KMS-11 (cell line): ENCODE measurements at regions not wholly inside any gene's neighbourhood (a gene's known extent, or its start where the extent isn't known, plus 50 kb on each side); places are given as distances from the start of the nearest gene placed in this dataset.

Source experiments
- H2AFZ ChIP-seq: fragments of 200-600 bp; sonication (generic); 2 replicates; pipeline ENCODE4 v1.6.1; 2016; ENCODE audit warnings: antibody characterized with exemption, mixed run types, low read depth
- H3K27ac ChIP-seq: fragments of 200-600 bp; sonication (generic); 2 replicates; pipeline ENCODE4 v1.6.1; 2016; ENCODE audit warnings: mild to moderate bottlenecking, mixed run types
- H3K27me3 ChIP-seq: fragments of 200-600 bp; sonication (generic); 2 replicates; pipeline ENCODE4 v1.6.1; 2017; ENCODE audit warnings: mild to moderate bottlenecking, low read depth, mixed run types, moderate library complexity; ENCODE audit not compliant: insufficient read depth
- H3K36me3 ChIP-seq: fragments of 200-600 bp; sonication (generic); 2 replicates; pipeline ENCODE4 v1.6.1; 2017; ENCODE audit warnings: mild to moderate bottlenecking, mixed run types; ENCODE audit not compliant: insufficient read depth
- H3K4me1 ChIP-seq: fragments of 200-600 bp; sonication (generic); 2 replicates; pipeline ENCODE4 v1.6.1; 2016; ENCODE audit warnings: mild to moderate bottlenecking, low read depth, mixed run types; ENCODE audit not compliant: poor library complexity, severe bottlenecking
- H3K4me2 ChIP-seq: fragments of 200-600 bp; sonication (generic); 2 replicates; pipeline ENCODE4 v1.7.0; 2016; ENCODE audit warnings: mild to moderate bottlenecking, mixed run types
- H3K4me3 ChIP-seq: fragments of 200-600 bp; sonication (generic); IDR thresholded peaks from 2 replicates; pipeline ENCODE4 v1.6.1; 2017; ENCODE audit warnings: low read depth, low read length, mixed read lengths; ENCODE audit not compliant: insufficient read depth
- H3K79me2 ChIP-seq: fragments of 200-600 bp; sonication (generic); 2 replicates; pipeline ENCODE4 v1.6.1; 2016; ENCODE audit warnings: low read depth, mixed run types; ENCODE audit not compliant: insufficient read depth
- H3K9ac ChIP-seq: fragments of 200-600 bp; sonication (generic); 2 replicates; pipeline ENCODE4 v1.6.1; 2016; ENCODE audit warnings: mild to moderate bottlenecking, mixed run types
- H4K20me1 ChIP-seq: fragments of 200-600 bp; sonication (generic); 2 replicates; pipeline ENCODE4 v1.6.1; 2016; ENCODE audit warnings: mild to moderate bottlenecking, mixed run types; ENCODE audit not compliant: insufficient read depth
- CTCF ChIP-seq: fragments of 200-600 bp; sonication (generic); conservative IDR thresholded peaks from 2 replicates; pipeline ENCODE4 v1.6.1; 2017; ENCODE audit warnings: low read depth, mild to moderate bottlenecking, antibody characterized with exemption, low read length, moderate library complexity, mixed read lengths

DNA sequence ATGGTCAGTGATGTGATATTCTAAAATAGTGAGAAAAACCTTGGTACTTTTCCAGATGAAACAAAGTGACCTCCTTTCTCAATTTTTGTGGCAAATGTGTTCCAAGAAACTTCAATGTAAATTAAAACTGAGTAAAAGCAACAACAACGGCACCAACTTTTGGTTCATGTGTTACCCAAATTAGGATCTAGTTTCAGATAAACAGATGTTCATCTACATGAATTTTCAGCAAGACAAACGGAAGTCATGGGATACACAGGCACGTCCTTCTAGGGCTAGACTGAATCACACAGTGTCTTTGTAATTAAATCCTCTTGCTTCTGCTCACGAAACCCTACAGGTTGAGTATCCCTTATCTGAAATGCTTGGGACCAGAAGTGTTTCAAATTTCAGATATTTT lies 915.2 kb downstream of the TFAP2A start:
- H3K4me2 ChIP-seq = no peak overlapping the region
- H3K79me2 ChIP-seq = no peaks in the 10 kb centered on the region
- no peak overlapping the region for H3K27ac ChIP-seq
- no peak overlapping the region for H2AFZ ChIP-seq
- no peak overlapping the region for H3K4me3 ChIP-seq
- no peaks in the 10 kb centered on the region for H3K27me3 ChIP-seq
- H3K4me1 ChIP-seq = no peaks in the 10 kb centered on the region
- no peaks in the 10 kb centered on the region for H4K20me1 ChIP-seq
- H3K9ac ChIP-seq = no peak overlapping the region
- no peaks in the 10 kb centered on the region for H3K36me3 ChIP-seq
- no peak for TF ChIP-seq CTCF

- Histone ChIP-seq H3K4me2 (no peak overlapping the region), H4K20me1 (no peaks in the 10 kb centered on the region), H3K4me3 (no peak overlapping the region), H3K27me3 (no peaks in the 10 kb centered on the region), H3K79me2 (no peaks in the 10 kb centered on the region), H3K9ac (no peak overlapping the region), H2AFZ (no peak overlapping the region), H3K4me1 (no peaks in the 10 kb centered on the region), H3K27ac (no peak overlapping the region), H3K36me3 (no peaks in the 10 kb centered on the region)
- no peak for TF ChIP-seq CTCF
These were observed 918.0 kb downstream of the TFAP2A start for GRCh38 chr6:9496837-9497236.

DNA sequence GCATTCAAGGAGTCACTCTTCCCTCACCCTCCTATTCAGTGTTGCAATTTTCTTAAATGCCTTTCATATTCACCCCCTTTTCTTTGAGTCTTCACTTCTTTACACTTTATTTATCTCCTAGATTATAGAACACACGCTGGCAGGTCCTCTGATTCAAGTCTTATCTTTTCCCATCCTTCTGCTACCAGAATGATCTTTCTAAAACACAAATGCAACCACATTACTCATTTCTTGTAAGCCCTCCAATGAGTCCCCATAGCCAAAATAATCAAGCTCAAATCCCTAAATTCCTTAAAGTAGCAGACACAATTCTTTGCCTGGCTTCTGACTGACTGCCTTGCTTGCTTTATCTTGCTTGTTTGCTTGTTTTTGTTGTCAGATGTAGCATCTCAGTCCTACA lies 920.0 kb downstream of the TFAP2A start:
- Histone ChIP-seq H3K27me3 (no peaks in the 10 kb centered on the region), H3K9ac (no peak overlapping the region), H3K4me2 (no peak overlapping the region), H4K20me1 (no peaks in the 10 kb centered on the region), H3K36me3 (no peaks in the 10 kb centered on the region), H3K4me1 (no peaks in the 10 kb centered on the region), H2AFZ (no peak overlapping the region), H3K79me2 (no peaks in the 10 kb centered on the region), H3K27ac (no peak overlapping the region), H3K4me3 (no peak overlapping the region)
- no peak for TF ChIP-seq CTCF

GRCh38 chr6:9492790-9493189 lies 922.1 kb downstream of the TFAP2A start:
- Histone ChIP-seq H3K27ac (no peak overlapping the region), H3K9ac (no peak overlapping the region), H3K27me3 (no peaks in the 10 kb centered on the region), H4K20me1 (no peaks in the 10 kb centered on the region), H3K4me1 (no peaks in the 10 kb centered on the region), H2AFZ (no peak overlapping the region), H3K4me2 (no peak overlapping the region), H3K79me2 (no peaks in the 10 kb centered on the region), H3K36me3 (no peaks in the 10 kb centered on the region), H3K4me3 (no peak overlapping the region)
- TF ChIP-seq CTCF = no peak

DNA sequence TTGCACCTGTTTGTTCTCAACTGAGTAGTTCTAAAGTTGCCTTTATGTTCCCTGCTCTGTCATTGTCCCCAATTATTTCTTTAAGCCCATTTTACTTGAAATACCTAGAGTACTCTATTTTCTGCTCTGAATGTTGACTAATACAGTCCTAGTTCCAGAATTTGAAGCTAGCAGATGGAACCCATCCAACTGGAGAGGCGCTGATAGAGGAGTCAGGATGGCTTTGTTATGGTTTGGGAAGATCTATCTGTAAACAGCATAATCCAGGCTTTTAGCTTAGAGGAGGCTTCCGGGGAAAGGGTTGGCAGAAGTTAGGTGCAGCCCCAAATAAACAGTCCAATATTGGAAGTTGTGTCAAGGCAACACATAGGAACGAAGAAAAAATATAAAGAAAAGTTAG lies 927.7 kb downstream of the TFAP2A start:
- Histone ChIP-seq H3K4me1 (no peaks in the 10 kb centered on the region), H3K27ac (no peak overlapping the region), H2AFZ (no peak overlapping the region), H3K4me2 (no peak overlapping the region), H3K4me3 (no peak overlapping the region), H3K27me3 (no peaks in the 10 kb centered on the region), H4K20me1 (no peaks in the 10 kb centered on the region), H3K9ac (no peak overlapping the region), H3K79me2 (no peaks in the 10 kb centered on the region), H3K36me3 (no peaks in the 10 kb centered on the region)
- TF ChIP-seq CTCF = no peak
